ENCODE measurements at regions not wholly inside any gene's neighbourhood (a gene's known extent, or its start where the extent isn't known, plus 50 kb on each side); places are given as distances from the start of the nearest gene placed in this dataset.
"Not testable (repeated sequence)": the region's sequence is repeated elsewhere in the genome, so short reads cannot be mapped to it uniquely, and the experiment has no call there.

DNA sequence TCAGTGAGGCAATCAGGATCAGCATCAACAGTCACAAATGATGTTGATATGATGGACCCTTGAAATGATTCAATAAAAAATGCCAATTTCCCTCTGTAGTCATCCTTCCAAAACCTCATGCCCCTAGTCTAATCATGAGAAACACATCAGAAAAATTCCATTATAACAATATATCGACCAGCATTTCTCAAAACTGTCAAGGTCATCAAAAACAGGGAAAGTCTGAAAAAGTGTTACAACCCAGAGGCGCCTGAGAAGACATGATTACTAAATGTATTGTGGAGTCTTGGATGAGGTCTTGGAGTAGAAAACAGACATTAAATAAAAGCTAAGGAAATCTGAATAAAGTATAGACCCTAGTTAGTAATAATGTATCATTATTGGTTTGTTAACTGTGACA is 133.8 kb downstream of the SLC35B3 start:
- no peaks in the 10 kb centered on the region for H3K9me3 ChIP-seq
- WGBS: 76% methylated on average over 2 of the region's 2 CpGs
- no peak overlapping the region for H3K4me3 ChIP-seq
- H3K27me3 ChIP-seq: no peaks in the 10 kb centered on the region
- no peak for TF ChIP-seq POLR2A (IDR thresholded peaks at IDR 0.05; ENCODE audit: low read depth)
- no peak for TF ChIP-seq POLR2AphosphoS5 (IDR thresholded peaks at IDR 0.05)
- TF ChIP-seq, protein P1, sequence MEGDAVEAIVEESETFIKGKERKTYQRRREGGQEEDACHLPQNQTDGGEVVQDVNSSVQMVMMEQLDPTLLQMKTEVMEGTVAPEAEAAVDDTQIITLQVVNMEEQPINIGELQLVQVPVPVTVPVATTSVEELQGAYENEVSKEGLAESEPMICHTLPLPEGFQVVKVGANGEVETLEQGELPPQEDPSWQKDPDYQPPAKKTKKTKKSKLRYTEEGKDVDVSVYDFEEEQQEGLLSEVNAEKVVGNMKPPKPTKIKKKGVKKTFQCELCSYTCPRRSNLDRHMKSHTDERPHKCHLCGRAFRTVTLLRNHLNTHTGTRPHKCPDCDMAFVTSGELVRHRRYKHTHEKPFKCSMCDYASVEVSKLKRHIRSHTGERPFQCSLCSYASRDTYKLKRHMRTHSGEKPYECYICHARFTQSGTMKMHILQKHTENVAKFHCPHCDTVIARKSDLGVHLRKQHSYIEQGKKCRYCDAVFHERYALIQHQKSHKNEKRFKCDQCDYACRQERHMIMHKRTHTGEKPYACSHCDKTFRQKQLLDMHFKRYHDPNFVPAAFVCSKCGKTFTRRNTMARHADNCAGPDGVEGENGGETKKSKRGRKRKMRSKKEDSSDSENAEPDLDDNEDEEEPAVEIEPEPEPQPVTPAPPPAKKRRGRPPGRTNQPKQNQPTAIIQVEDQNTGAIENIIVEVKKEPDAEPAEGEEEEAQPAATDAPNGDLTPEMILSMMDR (IDR thresholded peaks at IDR 0.05): no peak
- TF ChIP-seq EP300 (IDR thresholded peaks at IDR 0.05): no peak
- H3K36me3 ChIP-seq: no peaks in the 10 kb centered on the region
- H3K27ac ChIP-seq (replicated peaks in 1 of 4): no peak overlapping the region
- no peak for DNase-seq (ENCODE audit: extremely low spot score)
- intact Hi-C loops (cut with DNase I): no loop called here
- H3K4me1 ChIP-seq: no peaks in the 10 kb centered on the region

- 79% methylated on average over 4 of the region's 4 CpGs for WGBS
- intact Hi-C loops (cut with DNase I): no loop called here
- no peak overlapping the region for H3K4me3 ChIP-seq
Observed at GRCh38 chr6:8299034-8299433, 136.3 kb downstream of the SLC35B3 start.

DNA sequence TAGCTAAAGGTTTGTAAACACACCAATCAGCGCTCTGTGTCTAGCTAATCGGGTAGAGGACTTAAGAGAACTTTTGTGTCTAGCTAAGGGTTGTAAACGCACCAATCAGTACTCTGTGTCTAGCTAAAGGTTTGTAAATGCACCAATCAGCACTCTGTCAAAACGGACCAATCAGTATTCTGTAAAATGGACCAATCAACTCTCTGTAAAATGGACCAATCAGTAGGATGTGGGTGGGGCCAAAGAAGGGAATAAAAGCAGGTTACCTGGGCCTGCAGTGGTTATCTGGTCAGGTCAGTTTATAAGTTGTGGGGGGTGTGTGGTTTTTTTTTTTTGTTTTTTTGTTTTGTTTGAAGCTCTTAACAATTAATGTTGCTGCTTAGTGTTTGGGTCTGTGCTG is 152.4 kb downstream of the SLC35B3 start:
- DNase-seq (ENCODE audit: extremely low spot score); H3K27ac ChIP-seq (replicated peaks in 1 of 4); intact Hi-C loops (cut with DNase I); H3K27me3 ChIP-seq; H3K4me3 ChIP-seq; H3K36me3 ChIP-seq; H3K4me1 ChIP-seq; H3K9me3 ChIP-seq: not testable (repeated sequence)
- WGBS: 94% methylated on average over 4 of the region's 4 CpGs

More at GRCh38 chr6:8299034-8299433, 136.3 kb downstream of the SLC35B3 start:
- TF ChIP-seq, protein P1 (IDR thresholded peaks at IDR 0.05): no peak
- TF ChIP-seq POLR2A (IDR thresholded peaks at IDR 0.05; ENCODE audit: low read depth) (no peak), EP300 (IDR thresholded peaks at IDR 0.05) (no peak), POLR2AphosphoS5 (IDR thresholded peaks at IDR 0.05) (no peak)
- Histone ChIP-seq H3K4me1 (no peaks in the 10 kb centered on the region), H3K36me3 (no peaks in the 10 kb centered on the region), H3K27me3 (no peaks in the 10 kb centered on the region), H3K9me3 (no peaks in the 10 kb centered on the region), H3K27ac (replicated peaks in 1 of 4) (no peak overlapping the region)
- no peak for DNase-seq (ENCODE audit: extremely low spot score)

DNA sequence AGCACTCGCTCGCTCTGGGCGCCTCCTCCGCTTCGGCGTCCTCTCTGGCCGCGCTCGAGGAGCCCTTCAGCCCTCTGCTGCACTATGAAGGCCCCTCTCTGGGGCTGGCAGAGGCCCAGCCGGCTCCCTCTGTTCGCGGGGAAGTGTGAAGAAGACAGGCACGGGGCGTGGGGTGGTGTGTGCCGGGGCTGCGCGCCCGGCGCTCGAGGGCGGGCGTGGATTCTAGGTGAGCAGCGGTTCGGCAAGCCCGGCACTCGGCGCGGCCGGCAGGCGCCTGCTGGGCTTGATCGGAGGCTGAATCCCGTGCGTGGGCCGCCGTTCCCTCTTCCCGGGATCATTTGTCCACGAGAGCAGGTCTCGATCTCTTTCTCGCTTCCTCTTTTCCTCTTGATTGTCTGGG is 153.0 kb downstream of the SLC35B3 start:
- Histone ChIP-seq H3K27me3 (no peaks in the 10 kb centered on the region), H3K27ac (replicated peaks in 1 of 4) (no peak overlapping the region), H3K4me1 (no peaks in the 10 kb centered on the region), H3K9me3 (no peaks in the 10 kb centered on the region), H3K4me3 (no peak overlapping the region), H3K36me3 (no peaks in the 10 kb centered on the region)
- TF ChIP-seq POLR2AphosphoS5 (IDR thresholded peaks at IDR 0.05) (no peak), POLR2A (IDR thresholded peaks at IDR 0.05; ENCODE audit: low read depth) (no peak), EP300 (IDR thresholded peaks at IDR 0.05) (no peak)
- TF ChIP-seq, protein P1 (IDR thresholded peaks at IDR 0.05): no peak
- 96% methylated on average over 39 of the region's 39 CpGs for WGBS
- intact Hi-C loops (cut with DNase I): no loop called here
- DNase-seq (ENCODE audit: extremely low spot score): no peak

GRCh38 chr6:8279041-8279805 is 156.1 kb downstream of the SLC35B3 start:
- no peak for DNase-seq (ENCODE audit: extremely low spot score)

More at GRCh38 chr6:8279041-8279805, 156.1 kb downstream of the SLC35B3 start:
- H3K27ac ChIP-seq (replicated peaks in 1 of 4): no peak overlapping the region
- H3K27me3 ChIP-seq: no peaks in the 10 kb centered on the region
- no peaks in the 10 kb centered on the region for H3K4me1 ChIP-seq
- H3K36me3 ChIP-seq: no peaks in the 10 kb centered on the region
- H3K9me3 ChIP-seq: no peaks in the 10 kb centered on the region
- H3K4me3 ChIP-seq: no peak overlapping the region
- TF ChIP-seq, protein P1 (IDR thresholded peaks at IDR 0.05): no peak
- no peak for TF ChIP-seq EP300 (IDR thresholded peaks at IDR 0.05)
- no peak for TF ChIP-seq POLR2A (IDR thresholded peaks at IDR 0.05; ENCODE audit: low read depth)
- no peak for TF ChIP-seq POLR2AphosphoS5 (IDR thresholded peaks at IDR 0.05)
- intact Hi-C loops (cut with DNase I): no loop called here
- WGBS: 69% methylated on average over 15 of the region's 15 CpGs
